ENCODE measurements at regions not wholly inside any gene's neighbourhood (a gene's known extent, or its start where the extent isn't known, plus 50 kb on each side); places are given as distances from the start of the nearest gene placed in this dataset.

- Histone ChIP-seq H3K36me3 (ENCODE audit: control insufficient read depth, insufficient read depth, low read length) (no peaks in the 10 kb centered on the region), H3K4me2 (ENCODE audit: extremely low read depth, insufficient read depth, low read length) (no peak overlapping the region), H4K20me1 (ENCODE audit: control insufficient read depth, extremely low read depth, insufficient read depth, low read length) (no peaks in the 10 kb centered on the region), H3K79me2 (ENCODE audit: control insufficient read depth, insufficient read depth, low read length) (no peaks in the 10 kb centered on the region), H3K27me3 (ENCODE audit: control insufficient read depth, insufficient read depth, low read length) (peaks cover 5% of the 10 kb centered on the region), H3K4me1 (ENCODE audit: control insufficient read depth, extremely low read depth, insufficient read depth, low read length) (peaks cover 11% of the 10 kb centered on the region), H3K4me3 (replicated peaks in 1 of 4; ENCODE audit: control extremely low read depth in 1 of 4, insufficient read depth in 1 of 4, low read depth in 3 of 4, low read length in 4 of 4) (no peak overlapping the region), H2AFZ (ENCODE audit: low read length) (no peak overlapping the region), H3K9me3 (ENCODE audit: control insufficient read depth, insufficient read depth, low read depth, low read length) (no peaks in the 10 kb centered on the region), H3K9ac (ENCODE audit: insufficient read depth, low read length) (no peak overlapping the region), H3K27ac (ENCODE audit: insufficient read depth, low read length) (no peak overlapping the region)
- DNase-seq (ENCODE audit: low read depth in 2 of 2), result no peak
- TF ChIP-seq EZH2 (IDR thresholded peaks at IDR 0.05; ENCODE audit: low read length, missing control alignments) (no peak), CTCF (conservative IDR thresholded peaks at IDR 0.05 in 1 of 2, IDR thresholded peaks at IDR 0.05 in 1 of 2; ENCODE audit: low read depth in 1 of 2, low read length in 2 of 2) (no peak)
Measured at GRCh38 chr15:70151462-70151861, 53.7 kb upstream of the TLE3 start.

GRCh38 chr15:70151003-70151402, 53.3 kb upstream of the TLE3 start:
- TF ChIP-seq EZH2 (IDR thresholded peaks at IDR 0.05; ENCODE audit: low read length, missing control alignments) (no peak), CTCF (conservative IDR thresholded peaks at IDR 0.05 in 1 of 2, IDR thresholded peaks at IDR 0.05 in 1 of 2; ENCODE audit: low read depth in 1 of 2, low read length in 2 of 2) (no peak)
- Histone ChIP-seq H3K9me3 (ENCODE audit: control insufficient read depth, insufficient read depth, low read depth, low read length) (no peaks in the 10 kb centered on the region), H3K79me2 (ENCODE audit: control insufficient read depth, insufficient read depth, low read length) (no peaks in the 10 kb centered on the region), H3K36me3 (ENCODE audit: control insufficient read depth, insufficient read depth, low read length) (no peaks in the 10 kb centered on the region), H3K4me3 (replicated peaks in 1 of 4; ENCODE audit: control extremely low read depth in 1 of 4, insufficient read depth in 1 of 4, low read depth in 3 of 4, low read length in 4 of 4) (no peak overlapping the region), H4K20me1 (ENCODE audit: control insufficient read depth, extremely low read depth, insufficient read depth, low read length) (no peaks in the 10 kb centered on the region), H3K27ac (ENCODE audit: insufficient read depth, low read length) (no peak overlapping the region), H2AFZ (ENCODE audit: low read length) (no peak overlapping the region), H3K27me3 (ENCODE audit: control insufficient read depth, insufficient read depth, low read length) (peaks cover 5% of the 10 kb centered on the region), H3K4me1 (ENCODE audit: control insufficient read depth, extremely low read depth, insufficient read depth, low read length) (peaks cover 11% of the 10 kb centered on the region), H3K9ac (ENCODE audit: insufficient read depth, low read length) (no peak overlapping the region), H3K4me2 (ENCODE audit: extremely low read depth, insufficient read depth, low read length) (no peak overlapping the region)
- DNase-seq (ENCODE audit: low read depth in 2 of 2), result no peak

GRCh38 chr15:70150405-70150747, 52.7 kb upstream of the TLE3 start:
- no peaks in the 10 kb centered on the region for H3K9me3 ChIP-seq (ENCODE audit: control insufficient read depth, insufficient read depth, low read depth, low read length)
- peaks cover 11% of the 10 kb centered on the region for H3K4me1 ChIP-seq (ENCODE audit: control insufficient read depth, extremely low read depth, insufficient read depth, low read length)
- no peak overlapping the region for H3K4me2 ChIP-seq (ENCODE audit: extremely low read depth, insufficient read depth, low read length)
- H3K27ac ChIP-seq (ENCODE audit: insufficient read depth, low read length), result no peak overlapping the region
- H3K79me2 ChIP-seq (ENCODE audit: control insufficient read depth, insufficient read depth, low read length), result no peaks in the 10 kb centered on the region
- H4K20me1 ChIP-seq (ENCODE audit: control insufficient read depth, extremely low read depth, insufficient read depth, low read length), result no peaks in the 10 kb centered on the region
- H2AFZ ChIP-seq (ENCODE audit: low read length), result no peak overlapping the region
- no peak overlapping the region for H3K4me3 ChIP-seq (replicated peaks in 1 of 4; ENCODE audit: control extremely low read depth in 1 of 4, insufficient read depth in 1 of 4, low read depth in 3 of 4, low read length in 4 of 4)
- TF ChIP-seq CTCF (conservative IDR thresholded peaks at IDR 0.05 in 1 of 2, IDR thresholded peaks at IDR 0.05 in 1 of 2; ENCODE audit: low read depth in 1 of 2, low read length in 2 of 2) (no peak), EZH2 (IDR thresholded peaks at IDR 0.05; ENCODE audit: low read length, missing control alignments) (no peak)
- no peaks in the 10 kb centered on the region for H3K36me3 ChIP-seq (ENCODE audit: control insufficient read depth, insufficient read depth, low read length)
- H3K27me3 ChIP-seq (ENCODE audit: control insufficient read depth, insufficient read depth, low read length), result peaks cover 5% of the 10 kb centered on the region
- H3K9ac ChIP-seq (ENCODE audit: insufficient read depth, low read length), result no peak overlapping the region
- no peak for DNase-seq (ENCODE audit: low read depth in 2 of 2)
